ENCODE measurements at regions not wholly inside any gene's neighbourhood (a gene's known extent, or its start where the extent isn't known, plus 50 kb on each side); places are given as distances from the start of the nearest gene placed in this dataset.

GRCh38 chr5:124410539-124411488 is 335.6 kb downstream of the ZNF608 start:
- intact Hi-C loops (cut with micrococcal nuclease; ENCODE audit: unreplicated experiment): no loop called here

DNA sequence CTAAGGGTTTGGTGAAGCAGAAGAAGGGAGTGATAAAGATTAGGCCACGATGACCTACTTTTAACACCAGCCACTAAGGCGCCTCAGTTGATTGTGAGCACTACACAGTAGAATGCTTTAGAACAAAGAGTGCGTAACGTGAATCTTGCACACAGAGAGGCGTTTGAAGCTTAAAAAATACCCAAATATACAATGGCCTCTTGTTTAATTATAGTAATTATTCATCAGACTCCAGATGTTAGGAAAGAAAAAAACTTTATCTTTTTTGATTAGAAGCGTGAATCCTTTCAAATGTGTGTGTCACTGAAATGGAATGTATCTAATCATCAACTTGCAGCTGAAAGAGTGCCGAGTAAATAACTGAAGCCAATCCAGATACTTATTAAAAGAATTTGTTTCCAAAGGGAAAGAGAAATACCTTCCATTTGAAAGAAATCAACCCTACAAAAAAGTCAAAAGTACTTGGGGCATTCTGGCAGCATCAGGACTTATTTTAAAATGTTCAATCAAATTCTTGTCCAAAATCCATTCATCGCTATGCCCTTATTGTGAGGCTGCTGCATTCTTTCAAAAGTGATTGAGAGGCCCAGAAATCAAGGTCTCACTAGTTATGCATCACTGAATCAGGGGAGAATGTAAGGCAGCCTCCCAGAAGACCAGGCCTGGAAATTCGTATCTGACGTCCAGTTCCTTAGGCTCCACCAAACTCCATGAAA is 337.5 kb downstream of the ZNF608 start:
- Histone ChIP-seq H3K9me3 (ENCODE audit: low read length) (peaks cover 26% of the 10 kb centered on the region; the same call in 1 of the 2 replicates), H4K20me1 (ENCODE audit: insufficient read depth, low read length) (no peaks in the 10 kb centered on the region), H3K4me3 (ENCODE audit: low read depth, low read length, poor library complexity, severe bottlenecking) (no peak overlapping the region), H3K79me2 (ENCODE audit: insufficient read depth, low read depth, low read length) (no peaks in the 10 kb centered on the region), H3K36me3 (ENCODE audit: insufficient read depth, low read length) (no peaks in the 10 kb centered on the region; the same call in 1 of the 2 replicates), H3K4me2 (ENCODE audit: low read length) (no peak overlapping the region), H3K27ac (ENCODE audit: low read depth, low read length, poor library complexity, severe bottlenecking) (no peak overlapping the region), H2AFZ (ENCODE audit: low read length) (no peak overlapping the region), H3K4me1 (ENCODE audit: insufficient read depth, low read length, poor library complexity, severe bottlenecking) (peaks cover 39% of the 10 kb centered on the region), H3K9me2 (ENCODE audit: insufficient read depth, low read length) (no peaks in the 10 kb centered on the region)
- no peak for DNase-seq (ENCODE audit: low spot score)
- CTCF ChIA-PET (ENCODE audit: unreplicated experiment): no interaction called here
- no TSS peak for BruUV-seq (replicated peaks)
- TF ChIP-seq, protein P1, sequence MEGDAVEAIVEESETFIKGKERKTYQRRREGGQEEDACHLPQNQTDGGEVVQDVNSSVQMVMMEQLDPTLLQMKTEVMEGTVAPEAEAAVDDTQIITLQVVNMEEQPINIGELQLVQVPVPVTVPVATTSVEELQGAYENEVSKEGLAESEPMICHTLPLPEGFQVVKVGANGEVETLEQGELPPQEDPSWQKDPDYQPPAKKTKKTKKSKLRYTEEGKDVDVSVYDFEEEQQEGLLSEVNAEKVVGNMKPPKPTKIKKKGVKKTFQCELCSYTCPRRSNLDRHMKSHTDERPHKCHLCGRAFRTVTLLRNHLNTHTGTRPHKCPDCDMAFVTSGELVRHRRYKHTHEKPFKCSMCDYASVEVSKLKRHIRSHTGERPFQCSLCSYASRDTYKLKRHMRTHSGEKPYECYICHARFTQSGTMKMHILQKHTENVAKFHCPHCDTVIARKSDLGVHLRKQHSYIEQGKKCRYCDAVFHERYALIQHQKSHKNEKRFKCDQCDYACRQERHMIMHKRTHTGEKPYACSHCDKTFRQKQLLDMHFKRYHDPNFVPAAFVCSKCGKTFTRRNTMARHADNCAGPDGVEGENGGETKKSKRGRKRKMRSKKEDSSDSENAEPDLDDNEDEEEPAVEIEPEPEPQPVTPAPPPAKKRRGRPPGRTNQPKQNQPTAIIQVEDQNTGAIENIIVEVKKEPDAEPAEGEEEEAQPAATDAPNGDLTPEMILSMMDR (conservative IDR thresholded peaks at IDR 0.05; ENCODE audit: low read length): no peak
- TF ChIP-seq EZH2phosphoT487 (IDR thresholded peaks at IDR 0.05; ENCODE audit: borderline replicate concordance, low read depth, low read length): no peak
- intact Hi-C loops (cut with micrococcal nuclease; ENCODE audit: unreplicated experiment): no loop called here
- POLR2A ChIA-PET: interaction anchor here (0.6 kb wide), 1 partner anchor 451 kb away, joined by 3 read pairs; no protein-coding TSS in a partner anchor

More at GRCh38 chr5:124410539-124411488, 335.6 kb downstream of the ZNF608 start:
- Histone ChIP-seq H3K36me3 (ENCODE audit: insufficient read depth, low read length) (no peaks in the 10 kb centered on the region; the same call in 1 of the 2 replicates), H2AFZ (ENCODE audit: low read length) (peak overlapping the region; percentile 43; the same call in 1 of the 2 replicates), H3K27ac (ENCODE audit: low read depth, low read length, poor library complexity, severe bottlenecking) (peak overlapping the region; percentile 41), H4K20me1 (ENCODE audit: insufficient read depth, low read length) (no peaks in the 10 kb centered on the region), H3K79me2 (ENCODE audit: insufficient read depth, low read depth, low read length) (no peaks in the 10 kb centered on the region), H3K4me2 (ENCODE audit: low read length) (peak overlapping the region; percentile 41), H3K4me1 (ENCODE audit: insufficient read depth, low read length, poor library complexity, severe bottlenecking) (peaks cover 23% of the 10 kb centered on the region), H3K4me3 (ENCODE audit: low read depth, low read length, poor library complexity, severe bottlenecking) (peak overlapping the region; percentile 10), H3K9me3 (ENCODE audit: low read length) (peaks cover 25% of the 10 kb centered on the region; the same call in 1 of the 2 replicates), H3K9me2 (ENCODE audit: insufficient read depth, low read length) (no peaks in the 10 kb centered on the region)
- ChIA-PET CTCF (ENCODE audit: unreplicated experiment) (no interaction called here), POLR2A (interaction anchor here (0.6 to 2.0 kb wide), 6 partner anchors 10 to 477 kb away, joined by 3 to 4 read pairs (median 4); no protein-coding TSS in a partner anchor)
- peak; percentile 73 for DNase-seq (ENCODE audit: low spot score)
- TF ChIP-seq, protein P1 (conservative IDR thresholded peaks at IDR 0.05; ENCODE audit: low read length): no peak
- TF ChIP-seq EZH2phosphoT487 (IDR thresholded peaks at IDR 0.05; ENCODE audit: borderline replicate concordance, low read depth, low read length): no peak
- no TSS peak for BruUV-seq (replicated peaks)
